Keratinocyte (primary cell): ENCODE measurements at regions not wholly inside any gene's neighbourhood (a gene's known extent, or its start where the extent isn't known, plus 50 kb on each side); places are given as distances from the start of the nearest gene placed in this dataset.

Experiments used
- DNase-seq: peaks from one replicate; pipeline ENCODE4 v3.0.0-alpha.2; 2011; ENCODE audit warnings: low read depth, missing footprints, low spot score
- FAIRE-seq: peaks from 2 replicates; lab custom pipeline; 2011; peaks lifted over from hg19 to GRCh38; lab: Jason Lieb, UNC
- H2AFZ ChIP-seq: 2 replicates; pipeline ENCODE4 v1.6.0; 2012; ENCODE audit warnings: low read length, control low read depth, inconsistent platforms; ENCODE audit not compliant: control insufficient read depth
- H3K27ac ChIP-seq: 2 replicates; pipeline ENCODE4 v1.5.1; 2011; ENCODE audit warnings: low read length; ENCODE audit not compliant: control insufficient read depth, insufficient read depth
- H3K27me3 ChIP-seq: 3 replicates; pipeline ENCODE4 v1.6.0; 2011; ENCODE audit warnings: low read length; ENCODE audit not compliant: control insufficient read depth, insufficient read depth; ENCODE audit errors: extremely low read depth
- H3K36me3 ChIP-seq, 2 experiments: 2 replicates in 1 of 2; 3 replicates in 1 of 2; pipeline ENCODE4 v1.5.1; 2011; ENCODE audit warnings: low read length in 2 of 2, mild to moderate bottlenecking in 1 of 2; ENCODE audit not compliant: control insufficient read depth in 2 of 2, insufficient read depth in 2 of 2; ENCODE audit errors: extremely low read depth in 1 of 2
- H3K4me1 ChIP-seq: 3 replicates; pipeline ENCODE4 v1.5.1; 2011; ENCODE audit warnings: low read length; ENCODE audit not compliant: control insufficient read depth, insufficient read depth; ENCODE audit errors: extremely low read depth
- H3K4me2 ChIP-seq: 3 replicates; pipeline ENCODE4 v1.6.0; 2011; ENCODE audit warnings: low read depth, low read length; ENCODE audit not compliant: control insufficient read depth, insufficient read depth; ENCODE audit errors: extremely low read depth
- H3K4me3 ChIP-seq, 3 experiments: fragments of 200-600 bp in 1 of 3; sonication (generic) in 1 of 3; 2 replicates in 2 of 3; 3 replicates in 1 of 3; pipeline ENCODE4 v1.5.1; 2011 to 2016; ENCODE audit warnings: low read length in 3 of 3, mild to moderate bottlenecking in 3 of 3, control low read depth in 2 of 3, inconsistent platforms in 1 of 3, low read depth in 1 of 3, mixed read lengths in 1 of 3, mixed run types in 1 of 3, moderate library complexity in 1 of 3; ENCODE audit not compliant: control insufficient read depth in 2 of 3, insufficient read depth in 2 of 3; ENCODE audit errors: extremely low read depth in 1 of 3
- H3K79me2 ChIP-seq: 2 replicates; pipeline ENCODE4 v1.6.0; 2012; ENCODE audit warnings: low read length; ENCODE audit not compliant: control insufficient read depth, insufficient read depth
- H3K9ac ChIP-seq: 3 replicates; pipeline ENCODE4 v1.6.0; 2011; ENCODE audit warnings: low read length; ENCODE audit not compliant: control insufficient read depth, insufficient read depth; ENCODE audit errors: extremely low read depth
- H3K9me1 ChIP-seq: 3 replicates; pipeline ENCODE4 v1.6.0; 2011; ENCODE audit warnings: low read length; ENCODE audit not compliant: control insufficient read depth, insufficient read depth; ENCODE audit errors: extremely low read depth
- H3K9me3 ChIP-seq: 2 replicates; pipeline ENCODE4 v1.5.1; 2012; ENCODE audit warnings: low read depth, low read length; ENCODE audit not compliant: control insufficient read depth
- H4K20me1 ChIP-seq: 3 replicates; pipeline ENCODE4 v1.6.0; 2011; ENCODE audit warnings: low read length; ENCODE audit not compliant: control insufficient read depth, insufficient read depth; ENCODE audit errors: extremely low read depth
- EZH2 ChIP-seq: IDR thresholded peaks from one replicate; pipeline ENCODE4 v1.6.1; 2012; ENCODE audit warnings: inconsistent platforms, mild to moderate bottlenecking, low read length, moderate library complexity
- dilution Hi-C: fragments of 300-500 bp; cut with MboI; formaldehyde crosslinking; loops from one replicate; pipeline ENCODE4 v1.7.0; 2020; ENCODE audit warnings: low sequenced_read_pairs; ENCODE audit not compliant: extremely low pct_ligation_motif_present
- TF ChIP-seq, protein P1 (sequence below), 3 experiments: IDR thresholded peaks in 1 of 3; conservative IDR thresholded peaks in 1 of 3; optimal IDR thresholded peaks in 1 of 3; 2 replicates in 2 of 3; 3 replicates in 1 of 3; pipeline versions ENCODE3 to v1.5.1; 2011; ENCODE audit warnings: low read length in 3 of 3, mild to moderate bottlenecking in 3 of 3, moderate library complexity in 2 of 3, control low read depth in 1 of 3, inconsistent platforms in 1 of 3; ENCODE audit not compliant: insufficient read depth in 2 of 3; ENCODE audit errors: extremely low read depth in 1 of 3

DNA sequence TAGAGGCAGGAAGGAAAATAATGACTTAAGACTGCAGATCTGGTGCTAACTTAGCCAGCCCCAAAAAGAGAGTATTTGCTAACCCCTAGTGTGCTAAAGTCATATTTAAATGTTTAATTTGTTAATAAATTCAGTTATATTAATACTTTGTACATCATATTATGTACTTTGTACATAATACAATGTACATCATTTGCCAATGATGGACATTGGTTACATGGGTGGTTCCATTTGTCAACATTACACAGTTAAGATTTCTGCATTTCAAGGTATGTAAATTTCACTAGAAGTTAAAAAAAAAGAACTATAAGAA, 63.9 kb upstream of the PIM1 start:
- H3K9me1 ChIP-seq, result no peaks in the 10 kb centered on the region
- no peak overlapping the region for H3K4me2 ChIP-seq
- dilution Hi-C loops, result no loop called here
- no peaks in the 10 kb centered on the region for H3K36me3 ChIP-seq
- TF ChIP-seq EZH2, result no peak
- TF ChIP-seq, protein P1, sequence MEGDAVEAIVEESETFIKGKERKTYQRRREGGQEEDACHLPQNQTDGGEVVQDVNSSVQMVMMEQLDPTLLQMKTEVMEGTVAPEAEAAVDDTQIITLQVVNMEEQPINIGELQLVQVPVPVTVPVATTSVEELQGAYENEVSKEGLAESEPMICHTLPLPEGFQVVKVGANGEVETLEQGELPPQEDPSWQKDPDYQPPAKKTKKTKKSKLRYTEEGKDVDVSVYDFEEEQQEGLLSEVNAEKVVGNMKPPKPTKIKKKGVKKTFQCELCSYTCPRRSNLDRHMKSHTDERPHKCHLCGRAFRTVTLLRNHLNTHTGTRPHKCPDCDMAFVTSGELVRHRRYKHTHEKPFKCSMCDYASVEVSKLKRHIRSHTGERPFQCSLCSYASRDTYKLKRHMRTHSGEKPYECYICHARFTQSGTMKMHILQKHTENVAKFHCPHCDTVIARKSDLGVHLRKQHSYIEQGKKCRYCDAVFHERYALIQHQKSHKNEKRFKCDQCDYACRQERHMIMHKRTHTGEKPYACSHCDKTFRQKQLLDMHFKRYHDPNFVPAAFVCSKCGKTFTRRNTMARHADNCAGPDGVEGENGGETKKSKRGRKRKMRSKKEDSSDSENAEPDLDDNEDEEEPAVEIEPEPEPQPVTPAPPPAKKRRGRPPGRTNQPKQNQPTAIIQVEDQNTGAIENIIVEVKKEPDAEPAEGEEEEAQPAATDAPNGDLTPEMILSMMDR (optimal IDR thresholded peaks at IDR 0.05 in 1 of 3, IDR thresholded peaks at IDR 0.05 in 1 of 3, conservative IDR thresholded peaks at IDR 0.05 in 1 of 3; ENCODE audit: extremely low read depth in 1 of 3, insufficient read depth in 2 of 3, low read length in 3 of 3), result no peak
- H3K27me3 ChIP-seq, result no peaks in the 10 kb centered on the region
- peaks cover 13% of the 10 kb centered on the region for H3K4me1 ChIP-seq
- no peak overlapping the region for H3K27ac ChIP-seq
- no peaks in the 10 kb centered on the region for H3K9me3 ChIP-seq
- no peaks in the 10 kb centered on the region for H4K20me1 ChIP-seq
- FAIRE-seq (no peak), DNase-seq (no peak)
- no peak overlapping the region for H2AFZ ChIP-seq
- H3K9ac ChIP-seq, result no peak overlapping the region
- no peak overlapping the region for H3K4me3 ChIP-seq
- no peaks in the 10 kb centered on the region for H3K79me2 ChIP-seq

DNA sequence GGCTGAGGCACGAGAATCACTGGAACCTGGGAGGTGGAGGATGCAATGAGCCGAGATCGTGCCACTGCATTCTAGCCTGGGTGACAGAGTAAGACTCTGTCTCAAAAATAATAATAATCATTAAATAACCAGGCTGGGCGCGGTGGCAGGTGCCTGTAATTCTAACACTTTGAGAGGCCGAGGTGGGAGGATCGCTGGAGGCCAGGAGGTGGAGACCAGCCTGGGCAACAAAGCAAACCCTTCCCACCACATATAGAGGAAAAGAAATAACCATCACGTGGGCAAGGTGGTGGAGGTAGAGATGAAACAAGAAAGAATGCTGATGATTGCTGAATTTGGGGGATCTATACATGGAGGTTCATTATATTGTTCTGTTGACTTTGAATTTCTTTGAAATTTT, 63.4 kb upstream of the PIM1 start:
- no peak overlapping the region for H3K4me2 ChIP-seq
- no peak overlapping the region for H3K27ac ChIP-seq
- H3K36me3 ChIP-seq, result no peaks in the 10 kb centered on the region
- no peaks in the 10 kb centered on the region for H3K79me2 ChIP-seq
- dilution Hi-C loops, result no loop called here
- H3K9me3 ChIP-seq, result no peaks in the 10 kb centered on the region
- no peak overlapping the region for H3K4me3 ChIP-seq
- H3K9me1 ChIP-seq, result no peaks in the 10 kb centered on the region
- peaks cover 13% of the 10 kb centered on the region for H3K4me1 ChIP-seq
- no peak for DNase-seq
- H3K9ac ChIP-seq, result no peak overlapping the region
- FAIRE-seq, result no peak
- H3K27me3 ChIP-seq, result no peaks in the 10 kb centered on the region
- TF ChIP-seq EZH2, result no peak
- TF ChIP-seq, protein P1 (optimal IDR thresholded peaks at IDR 0.05 in 1 of 3, IDR thresholded peaks at IDR 0.05 in 1 of 3, conservative IDR thresholded peaks at IDR 0.05 in 1 of 3; ENCODE audit: extremely low read depth in 1 of 3, insufficient read depth in 2 of 3, low read length in 3 of 3), result no peak
- no peaks in the 10 kb centered on the region for H4K20me1 ChIP-seq
- H2AFZ ChIP-seq, result no peak overlapping the region
